Stimulated activated memory B cell treated with anti-CD40 and anti-IgM and Interleukin-4, amounts not matched to agents 10 μg/mL and 1 μg/mL and 100 μg/mL, for 72 hours (primary cell): ENCODE measurements at regions not wholly inside any gene's neighbourhood (a gene's known extent, or its start where the extent isn't known, plus 50 kb on each side); places are given as distances from the start of the nearest gene placed in this dataset.

Experiments used
- ATAC-seq: fragments of 150-1000 bp; cut with Tn5 transposase; 2 replicates; pipeline ENCODE4 v1.10.0; 2021
- H3K27ac Mint-ChIP-seq: one replicate; pipeline ENCODE4 v1.8.0; 2022; ENCODE audit warnings: mild to moderate bottlenecking, mixed read lengths
- H3K27me3 Mint-ChIP-seq: one replicate; pipeline ENCODE4 v1.8.0; 2022; ENCODE audit warnings: mixed read lengths
- H3K36me3 Mint-ChIP-seq: one replicate; pipeline ENCODE4 v1.8.0; 2022; ENCODE audit warnings: mixed read lengths
- H3K4me1 Mint-ChIP-seq: one replicate; pipeline ENCODE4 v1.8.0; 2022; ENCODE audit warnings: mixed read lengths
- H3K4me3 Mint-ChIP-seq: one replicate; pipeline ENCODE4 v1.8.0; 2022; ENCODE audit warnings: mild to moderate bottlenecking, moderate library complexity, mixed read lengths
- H3K9me3 Mint-ChIP-seq: one replicate; pipeline ENCODE4 v1.8.0; 2022; ENCODE audit warnings: mixed read lengths

DNA sequence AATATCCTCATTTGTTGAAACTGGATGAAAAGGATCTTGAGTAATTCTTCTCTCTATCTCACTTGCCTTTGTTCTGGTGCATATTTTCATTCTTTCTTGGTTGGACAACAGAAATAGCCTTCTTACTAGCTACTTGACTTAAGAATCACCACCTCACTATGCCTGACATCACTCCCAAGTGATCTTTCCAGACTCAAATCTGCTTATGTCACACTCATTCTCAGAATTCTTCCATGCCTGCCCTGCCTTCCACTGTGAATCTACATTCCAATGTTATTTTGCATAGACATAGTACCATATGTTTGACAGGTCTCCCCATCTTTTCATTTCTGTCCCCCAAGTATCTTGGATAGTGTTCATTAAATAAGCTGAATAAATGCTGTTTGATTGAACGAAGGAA is 78.5 kb upstream of the DPYD start:
- Mint-ChIP-seq H3K4me1 (no peaks in the 10 kb centered on the region), H3K9me3 (no peaks in the 10 kb centered on the region), H3K4me3 (no peak overlapping the region)

DNA sequence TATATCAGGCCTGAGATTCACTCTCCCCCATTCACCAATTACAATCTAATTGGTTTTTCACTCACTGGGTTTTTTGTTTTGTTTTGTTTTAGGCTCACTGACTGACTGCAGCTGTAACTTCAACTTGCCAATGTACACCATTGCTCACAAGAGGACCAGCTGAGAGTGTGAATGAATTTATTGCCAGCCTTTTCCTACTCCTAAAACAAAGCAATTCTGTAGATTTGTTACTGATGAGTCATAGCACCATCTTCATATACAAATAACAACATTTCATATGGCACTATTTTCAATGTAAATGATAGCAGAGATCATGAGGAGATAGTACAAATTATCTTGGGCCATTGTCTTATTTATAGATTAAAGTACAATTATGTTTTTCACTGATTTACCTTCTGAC is 76.0 kb upstream of the DPYD start:
- ATAC-seq, result no peak
- H3K27ac Mint-ChIP-seq, result no peak overlapping the region
- no peaks in the 10 kb centered on the region for H3K4me1 Mint-ChIP-seq
- H3K9me3 Mint-ChIP-seq, result no peaks in the 10 kb centered on the region
- H3K36me3 Mint-ChIP-seq, result no peaks in the 10 kb centered on the region
- H3K4me3 Mint-ChIP-seq, result no peak overlapping the region
- no peaks in the 10 kb centered on the region for H3K27me3 Mint-ChIP-seq

More for the DNA sequence above, 78.5 kb upstream of the DPYD start:
- ATAC-seq, result no peak
- H3K36me3 Mint-ChIP-seq, result no peaks in the 10 kb centered on the region
- H3K27ac Mint-ChIP-seq, result no peak overlapping the region
- H3K27me3 Mint-ChIP-seq, result no peaks in the 10 kb centered on the region

DNA sequence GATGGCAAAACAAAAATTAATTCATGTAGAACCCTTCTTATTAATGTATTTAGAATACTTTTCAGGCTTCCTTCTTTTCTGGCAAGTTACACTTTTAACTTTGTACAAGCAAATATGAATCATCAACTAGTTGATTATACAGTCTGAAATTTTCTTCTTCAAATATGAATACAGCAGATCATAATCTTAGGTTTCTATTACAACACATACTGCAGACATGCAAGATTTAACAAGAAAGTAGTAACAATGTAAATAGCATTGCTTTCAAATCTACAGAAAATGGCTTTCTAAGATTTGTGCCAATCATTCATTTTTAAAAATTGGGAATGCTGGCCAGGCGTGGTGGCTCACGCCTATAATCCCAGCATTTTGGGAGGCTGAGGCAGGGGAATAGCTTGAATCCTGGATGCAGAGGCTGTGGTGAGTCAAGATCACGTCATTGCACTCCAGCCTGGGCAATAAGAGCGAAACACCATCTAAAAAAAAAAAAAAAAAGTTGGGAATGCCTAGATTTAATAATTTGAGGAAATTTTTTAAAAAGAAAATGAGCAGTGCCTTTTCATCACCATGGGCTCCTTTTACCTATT is 68.4 kb upstream of the DPYD start:
- H3K9me3 Mint-ChIP-seq, result no peaks in the 10 kb centered on the region
- no peak for ATAC-seq
- no peak overlapping the region for H3K27ac Mint-ChIP-seq
- no peaks in the 10 kb centered on the region for H3K36me3 Mint-ChIP-seq
- no peaks in the 10 kb centered on the region for H3K4me1 Mint-ChIP-seq
- H3K27me3 Mint-ChIP-seq, result no peaks in the 10 kb centered on the region
- no peak overlapping the region for H3K4me3 Mint-ChIP-seq

DNA sequence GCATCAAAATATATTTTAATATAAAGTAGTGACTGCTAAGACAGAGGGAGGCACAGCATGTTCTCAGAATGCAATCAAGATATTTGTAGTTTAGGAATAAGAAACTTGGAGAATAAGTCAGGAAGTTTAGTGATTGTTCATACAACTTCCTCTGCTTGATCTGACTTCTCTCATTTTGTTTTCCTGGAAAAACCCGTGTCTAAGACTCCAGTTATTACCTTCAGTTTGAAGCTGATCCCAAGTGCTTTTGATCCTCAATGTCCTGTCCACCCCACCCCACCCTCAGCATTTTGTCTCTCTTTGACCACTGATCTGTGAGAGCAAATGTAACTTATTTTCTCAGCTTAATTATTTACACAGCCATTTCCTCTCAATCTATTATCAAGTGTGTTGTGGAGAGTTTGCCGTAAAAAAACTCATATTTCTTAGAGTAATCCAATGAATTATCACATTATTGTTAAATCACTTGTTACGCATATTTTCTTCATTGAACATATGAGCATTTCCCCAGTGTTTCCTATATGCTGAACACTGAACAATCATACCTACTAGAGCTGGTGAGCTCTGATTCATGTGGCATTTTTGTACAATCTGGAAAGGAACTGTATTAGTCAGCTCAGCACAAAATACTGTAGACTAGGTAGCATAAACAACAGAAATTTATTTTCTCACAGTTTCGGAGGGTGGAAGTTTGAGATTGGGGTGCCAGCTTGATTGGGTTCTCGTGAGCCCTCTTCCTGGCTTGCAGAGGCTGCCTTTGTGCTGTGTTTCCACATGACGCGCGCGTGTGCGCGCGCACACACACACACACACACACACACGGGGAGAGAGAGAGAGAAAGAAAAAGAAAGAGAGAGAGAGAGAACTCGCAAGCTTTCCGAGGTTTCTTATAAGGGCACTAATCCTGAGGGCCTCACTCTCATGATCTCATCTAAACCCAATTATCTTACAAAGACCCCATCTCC is 65.5 kb upstream of the DPYD start:
- Mint-ChIP-seq H3K27ac (no peak overlapping the region), H3K27me3 (no peaks in the 10 kb centered on the region), H3K9me3 (no peaks in the 10 kb centered on the region)

DNA sequence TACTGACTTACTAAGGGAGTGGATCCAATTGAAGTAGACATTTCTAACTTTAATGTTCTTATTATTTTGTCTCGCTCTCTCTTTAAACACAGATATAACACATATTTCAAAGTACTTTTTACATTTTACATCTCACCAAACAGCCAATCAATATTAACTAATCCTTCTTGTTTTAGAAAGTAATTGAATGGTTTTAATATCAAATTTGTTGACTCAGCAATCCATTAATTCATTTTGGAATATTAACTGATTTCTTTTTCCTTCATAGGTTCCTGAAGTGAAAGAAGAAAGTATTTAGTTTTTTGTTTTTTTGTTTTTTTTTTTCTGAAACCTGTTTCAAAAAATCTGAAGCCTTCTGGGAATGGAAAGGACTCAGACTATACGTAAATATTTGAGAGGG is 62.3 kb upstream of the DPYD start:
- Mint-ChIP-seq H3K27ac (no peak overlapping the region), H3K36me3 (no peaks in the 10 kb centered on the region), H3K4me1 (no peaks in the 10 kb centered on the region), H3K9me3 (no peaks in the 10 kb centered on the region), H3K27me3 (no peaks in the 10 kb centered on the region), H3K4me3 (no peak overlapping the region)
- ATAC-seq, result no peak

More for the DNA sequence above, 65.5 kb upstream of the DPYD start:
- Mint-ChIP-seq H3K36me3 (no peaks in the 10 kb centered on the region), H3K4me1 (no peaks in the 10 kb centered on the region), H3K4me3 (no peak overlapping the region)
- ATAC-seq, result no peak

DNA sequence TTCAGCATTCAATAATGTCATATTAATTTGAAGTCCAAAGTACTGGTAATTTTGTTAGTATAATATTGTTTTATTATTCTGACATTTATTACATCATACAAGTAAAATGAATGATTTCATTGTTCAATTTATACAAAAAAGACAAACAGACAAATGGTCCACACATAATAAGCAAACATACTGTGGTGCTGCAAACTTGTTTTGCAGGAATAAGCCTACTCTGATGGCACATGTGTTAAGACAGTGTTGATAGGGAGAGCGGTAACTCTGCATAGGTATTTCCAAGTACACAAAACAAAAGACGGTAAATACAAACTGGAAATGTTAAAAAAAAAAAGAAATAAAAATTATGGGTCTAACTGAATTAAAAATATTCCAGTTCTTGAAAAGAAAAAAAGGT is 59.7 kb upstream of the DPYD start:
- no peaks in the 10 kb centered on the region for H3K27me3 Mint-ChIP-seq
- H3K9me3 Mint-ChIP-seq, result no peaks in the 10 kb centered on the region
- H3K36me3 Mint-ChIP-seq, result no peaks in the 10 kb centered on the region
- H3K4me1 Mint-ChIP-seq, result no peaks in the 10 kb centered on the region
- H3K4me3 Mint-ChIP-seq, result no peak overlapping the region
- ATAC-seq, result no peak
- H3K27ac Mint-ChIP-seq, result no peak overlapping the region

DNA sequence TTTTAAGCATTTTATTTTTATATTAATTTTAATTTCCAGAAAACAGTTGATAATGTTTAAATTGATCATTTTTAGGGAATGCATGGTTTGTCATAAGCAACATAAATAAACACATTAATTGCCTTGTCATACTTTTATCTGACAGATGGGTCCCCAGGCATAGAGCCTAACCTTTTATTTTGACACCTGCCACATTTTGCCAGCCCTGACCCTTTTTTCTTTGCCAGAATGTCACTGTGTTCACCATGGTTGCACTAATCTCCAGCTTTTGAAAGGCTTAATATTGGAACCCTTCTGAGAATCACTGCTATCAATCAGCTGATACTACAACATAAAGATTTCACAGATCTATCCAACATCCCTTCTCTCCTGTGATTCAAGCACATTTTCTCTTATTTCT is 56.0 kb upstream of the DPYD start:
- H3K4me3 Mint-ChIP-seq, result no peak overlapping the region
- no peaks in the 10 kb centered on the region for H3K27me3 Mint-ChIP-seq
- H3K4me1 Mint-ChIP-seq, result no peaks in the 10 kb centered on the region
- no peak overlapping the region for H3K27ac Mint-ChIP-seq
- no peaks in the 10 kb centered on the region for H3K9me3 Mint-ChIP-seq
- H3K36me3 Mint-ChIP-seq, result no peaks in the 10 kb centered on the region
- ATAC-seq, result no peak
